Hepatocyte (in vitro differentiated cells): ENCODE measurements at regions not wholly inside any gene's neighbourhood (a gene's known extent, or its start where the extent isn't known, plus 50 kb on each side); places are given as distances from the start of the nearest gene placed in this dataset.

Experiments
- DNase-seq: peaks from one replicate; pipeline ENCODE4 v3.0.0-alpha.2; 2016; ENCODE audit warnings: low spot score
- H2AFZ ChIP-seq: fragments of 200-600 bp; sonication (generic); 2 replicates; pipeline ENCODE4 v1.6.0; 2016; ENCODE audit warnings: antibody characterized with exemption, mild to moderate bottlenecking
- H3K27ac ChIP-seq: fragments of 200-600 bp; sonication (generic); 2 replicates; pipeline ENCODE4 v1.5.1; 2016; ENCODE audit warnings: mild to moderate bottlenecking
- H3K27me3 ChIP-seq: fragments of 200-600 bp; sonication (generic); 2 replicates; pipeline ENCODE4 v1.6.1; 2016
- H3K36me3 ChIP-seq: fragments of 200-600 bp; sonication (generic); replicated peaks from 2 replicates; pipeline ENCODE4 v1.5.1; 2016; ENCODE audit warnings: low read depth; ENCODE audit not compliant: insufficient read depth
- H3K4me1 ChIP-seq: fragments of 200-600 bp; sonication (generic); 2 replicates; pipeline ENCODE4 v1.5.1; 2016; ENCODE audit warnings: mild to moderate bottlenecking, moderate library complexity; ENCODE audit not compliant: insufficient read depth
- H3K4me2 ChIP-seq: fragments of 200-600 bp; sonication (generic); 2 replicates; pipeline ENCODE4 v1.6.0; 2016
- H3K4me3 ChIP-seq: fragments of 200-600 bp; sonication (generic); 2 replicates; pipeline ENCODE4 v1.5.1; 2016; ENCODE audit warnings: mild to moderate bottlenecking
- H3K79me2 ChIP-seq: fragments of 200-600 bp; sonication (generic); 2 replicates; pipeline ENCODE4 v1.6.0; 2017; ENCODE audit warnings: mild to moderate bottlenecking
- H3K9me2 ChIP-seq: fragments of 200-600 bp; sonication (generic); replicated peaks from 2 replicates; pipeline ENCODE4 v1.6.0; 2017; ENCODE audit warnings: mild to moderate bottlenecking; ENCODE audit not compliant: insufficient read depth
- H3K9me3 ChIP-seq: fragments of 200-600 bp; sonication (generic); 2 replicates; pipeline ENCODE4 v1.5.1; 2016; ENCODE audit warnings: low read depth, mild to moderate bottlenecking
- H4K20me1 ChIP-seq: fragments of 200-600 bp; sonication (generic); 2 replicates; pipeline ENCODE4 v1.6.0; 2016; ENCODE audit warnings: mild to moderate bottlenecking; ENCODE audit not compliant: insufficient read depth, poor library complexity, severe bottlenecking
- CTCF ChIP-seq: fragments of 200-600 bp; sonication (generic); IDR thresholded peaks from 2 replicates; pipeline ENCODE4 v1.5.1; 2016; ENCODE audit warnings: antibody characterized with exemption, mild to moderate bottlenecking; ENCODE audit not compliant: poor library complexity
- EZH2 ChIP-seq: fragments of 200-600 bp; sonication (generic); IDR thresholded peaks from 2 replicates; pipeline ENCODE4 v1.6.1; 2016; ENCODE audit warnings: antibody characterized with exemption, mild to moderate bottlenecking, borderline replicate concordance
- EZH2phosphoT487 ChIP-seq: fragments of 200-600 bp; sonication (generic); IDR thresholded peaks from one replicate; pipeline ENCODE4 v1.6.1; 2018; ENCODE audit warnings: antibody characterized with exemption, mild to moderate bottlenecking, low read depth, moderate library complexity; ENCODE audit not compliant: unreplicated experiment, severe bottlenecking
- WGBS: methylation state at CpG from one replicate; pipeline ENCODE4 v1.1.6; 2016; ENCODE audit warnings: low lambda C conversion rate; ENCODE audit errors: missing lambda C conversion rate; 5-methylcytosine and 5-hydroxymethylcytosine counted together

- H3K79me2 ChIP-seq: no peaks in the 10 kb centered on the region
- H3K27me3 ChIP-seq: no peaks in the 10 kb centered on the region
- TF ChIP-seq EZH2phosphoT487: no peak
- TF ChIP-seq EZH2: no peak
- H3K9me3 ChIP-seq: no peaks in the 10 kb centered on the region
- no peak overlapping the region for H3K4me3 ChIP-seq
- DNase-seq: no peak
- no peaks in the 10 kb centered on the region for H4K20me1 ChIP-seq
- no peaks in the 10 kb centered on the region for H3K36me3 ChIP-seq
- no peak overlapping the region for H3K27ac ChIP-seq
- no peak overlapping the region for H3K4me2 ChIP-seq
- no peaks in the 10 kb centered on the region for H3K9me2 ChIP-seq
- no peak overlapping the region for H2AFZ ChIP-seq
- no peaks in the 10 kb centered on the region for H3K4me1 ChIP-seq
- 89% methylated on average over 7 of the region's 7 CpGs for WGBS
Observed at GRCh38 chr1:79100385-79100784, 93.9 kb upstream of the ADGRL4 start.

GRCh38 chr1:79090985-79091384, 84.5 kb upstream of the ADGRL4 start:
- H3K9me3 ChIP-seq: no peaks in the 10 kb centered on the region
- H2AFZ ChIP-seq: no peak overlapping the region
- no peaks in the 10 kb centered on the region for H3K27me3 ChIP-seq
- H3K4me1 ChIP-seq: no peaks in the 10 kb centered on the region
- no peaks in the 10 kb centered on the region for H3K36me3 ChIP-seq
- H3K79me2 ChIP-seq: no peaks in the 10 kb centered on the region
- no peaks in the 10 kb centered on the region for H4K20me1 ChIP-seq
- TF ChIP-seq CTCF: no peak
- no peak for TF ChIP-seq EZH2
- TF ChIP-seq EZH2phosphoT487: no peak
- H3K27ac ChIP-seq: no peak overlapping the region
- H3K4me2 ChIP-seq: no peak overlapping the region
- H3K4me3 ChIP-seq: no peak overlapping the region
- no peaks in the 10 kb centered on the region for H3K9me2 ChIP-seq
- DNase-seq: no peak

GRCh38 chr1:79089946-79090345, 83.4 kb upstream of the ADGRL4 start:
- no peaks in the 10 kb centered on the region for H3K9me3 ChIP-seq
- no peak overlapping the region for H3K27ac ChIP-seq
- no peak overlapping the region for H3K4me2 ChIP-seq
- TF ChIP-seq EZH2: no peak
- no peak for TF ChIP-seq EZH2phosphoT487
- no peak for TF ChIP-seq CTCF
- no peaks in the 10 kb centered on the region for H3K36me3 ChIP-seq
- no peaks in the 10 kb centered on the region for H3K79me2 ChIP-seq
- WGBS: 78% methylated on average over 2 of the region's 2 CpGs
- no peaks in the 10 kb centered on the region for H3K27me3 ChIP-seq
- H2AFZ ChIP-seq: no peak overlapping the region
- no peaks in the 10 kb centered on the region for H4K20me1 ChIP-seq
- no peak overlapping the region for H3K4me3 ChIP-seq
- no peaks in the 10 kb centered on the region for H3K9me2 ChIP-seq
- DNase-seq: no peak
- no peaks in the 10 kb centered on the region for H3K4me1 ChIP-seq

GRCh38 chr1:79082233-79082632, 75.7 kb upstream of the ADGRL4 start:
- Histone ChIP-seq H3K9me2 (no peaks in the 10 kb centered on the region), H3K9me3 (no peaks in the 10 kb centered on the region), H4K20me1 (no peaks in the 10 kb centered on the region), H3K4me3 (no peak overlapping the region), H3K4me2 (no peak overlapping the region), H3K27me3 (no peaks in the 10 kb centered on the region), H3K4me1 (no peaks in the 10 kb centered on the region), H3K79me2 (no peaks in the 10 kb centered on the region), H3K27ac (no peak overlapping the region), H2AFZ (no peak overlapping the region), H3K36me3 (no peaks in the 10 kb centered on the region)
- no peak for TF ChIP-seq CTCF
- no peak for DNase-seq
- WGBS: 90% methylated on average over 2 of the region's 2 CpGs
